Keratinocyte (primary cell): ENCODE measurements at regions not wholly inside any gene's neighbourhood (a gene's known extent, or its start where the extent isn't known, plus 50 kb on each side); places are given as distances from the start of the nearest gene placed in this dataset.

ENCODE experiments used
- DNase-seq: peaks from one replicate; pipeline ENCODE4 v3.0.0-alpha.2; 2011; ENCODE audit warnings: low read depth, missing footprints, low spot score
- FAIRE-seq: peaks from 2 replicates; lab custom pipeline; 2011; peaks lifted over from hg19 to GRCh38; lab: Jason Lieb, UNC
- H2AFZ ChIP-seq: 2 replicates; pipeline ENCODE4 v1.6.0; 2012; ENCODE audit warnings: low read length, control low read depth, inconsistent platforms; ENCODE audit not compliant: control insufficient read depth
- H3K27ac ChIP-seq: 2 replicates; pipeline ENCODE4 v1.5.1; 2011; ENCODE audit warnings: low read length; ENCODE audit not compliant: control insufficient read depth, insufficient read depth
- H3K27me3 ChIP-seq: 3 replicates; pipeline ENCODE4 v1.6.0; 2011; ENCODE audit warnings: low read length; ENCODE audit not compliant: control insufficient read depth, insufficient read depth; ENCODE audit errors: extremely low read depth
- H3K36me3 ChIP-seq, 2 experiments: 2 replicates in 1 of 2; 3 replicates in 1 of 2; pipeline ENCODE4 v1.5.1; 2011; ENCODE audit warnings: low read length in 2 of 2, mild to moderate bottlenecking in 1 of 2; ENCODE audit not compliant: control insufficient read depth in 2 of 2, insufficient read depth in 2 of 2; ENCODE audit errors: extremely low read depth in 1 of 2
- H3K4me1 ChIP-seq: 3 replicates; pipeline ENCODE4 v1.5.1; 2011; ENCODE audit warnings: low read length; ENCODE audit not compliant: control insufficient read depth, insufficient read depth; ENCODE audit errors: extremely low read depth
- H3K4me2 ChIP-seq: 3 replicates; pipeline ENCODE4 v1.6.0; 2011; ENCODE audit warnings: low read depth, low read length; ENCODE audit not compliant: control insufficient read depth, insufficient read depth; ENCODE audit errors: extremely low read depth
- H3K4me3 ChIP-seq, 3 experiments: fragments of 200-600 bp in 1 of 3; sonication (generic) in 1 of 3; 2 replicates in 2 of 3; 3 replicates in 1 of 3; pipeline ENCODE4 v1.5.1; 2011 to 2016; ENCODE audit warnings: low read length in 3 of 3, mild to moderate bottlenecking in 3 of 3, control low read depth in 2 of 3, inconsistent platforms in 1 of 3, low read depth in 1 of 3, mixed read lengths in 1 of 3, mixed run types in 1 of 3, moderate library complexity in 1 of 3; ENCODE audit not compliant: control insufficient read depth in 2 of 3, insufficient read depth in 2 of 3; ENCODE audit errors: extremely low read depth in 1 of 3
- H3K79me2 ChIP-seq: 2 replicates; pipeline ENCODE4 v1.6.0; 2012; ENCODE audit warnings: low read length; ENCODE audit not compliant: control insufficient read depth, insufficient read depth
- H3K9ac ChIP-seq: 3 replicates; pipeline ENCODE4 v1.6.0; 2011; ENCODE audit warnings: low read length; ENCODE audit not compliant: control insufficient read depth, insufficient read depth; ENCODE audit errors: extremely low read depth
- H3K9me1 ChIP-seq: 3 replicates; pipeline ENCODE4 v1.6.0; 2011; ENCODE audit warnings: low read length; ENCODE audit not compliant: control insufficient read depth, insufficient read depth; ENCODE audit errors: extremely low read depth
- H3K9me3 ChIP-seq: 2 replicates; pipeline ENCODE4 v1.5.1; 2012; ENCODE audit warnings: low read depth, low read length; ENCODE audit not compliant: control insufficient read depth
- H4K20me1 ChIP-seq: 3 replicates; pipeline ENCODE4 v1.6.0; 2011; ENCODE audit warnings: low read length; ENCODE audit not compliant: control insufficient read depth, insufficient read depth; ENCODE audit errors: extremely low read depth
- EZH2 ChIP-seq: IDR thresholded peaks from one replicate; pipeline ENCODE4 v1.6.1; 2012; ENCODE audit warnings: inconsistent platforms, mild to moderate bottlenecking, low read length, moderate library complexity
- dilution Hi-C: fragments of 300-500 bp; cut with MboI; formaldehyde crosslinking; loops from one replicate; pipeline ENCODE4 v1.7.0; 2020; ENCODE audit warnings: low sequenced_read_pairs; ENCODE audit not compliant: extremely low pct_ligation_motif_present
- TF ChIP-seq, protein P1 (sequence below), 3 experiments: IDR thresholded peaks in 1 of 3; conservative IDR thresholded peaks in 1 of 3; optimal IDR thresholded peaks in 1 of 3; 2 replicates in 2 of 3; 3 replicates in 1 of 3; pipeline versions ENCODE3 to v1.5.1; 2011; ENCODE audit warnings: low read length in 3 of 3, mild to moderate bottlenecking in 3 of 3, moderate library complexity in 2 of 3, control low read depth in 1 of 3, inconsistent platforms in 1 of 3; ENCODE audit not compliant: insufficient read depth in 2 of 3; ENCODE audit errors: extremely low read depth in 1 of 3

DNA sequence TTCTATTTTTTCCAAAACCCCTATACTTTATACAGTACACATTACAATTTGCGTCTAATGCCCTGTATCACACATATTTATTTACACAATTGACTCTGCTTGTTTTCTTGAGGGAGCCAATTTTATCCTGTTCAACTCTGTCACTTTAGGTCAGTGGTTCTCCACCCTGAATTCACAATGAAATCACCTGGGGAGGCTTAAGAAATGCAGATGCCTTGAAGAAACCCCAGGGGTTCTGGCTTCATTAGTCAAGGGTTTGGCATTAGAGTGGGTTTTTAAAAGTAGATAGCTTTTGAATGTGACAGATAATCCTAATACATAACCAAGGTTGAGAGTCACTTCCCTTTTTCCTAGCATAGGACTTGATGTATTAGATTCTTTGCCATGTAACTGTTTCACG, 398.6 kb upstream of the ERCC4 start:
- H3K9ac ChIP-seq = no peak overlapping the region
- H3K27me3 ChIP-seq = no peaks in the 10 kb centered on the region
- dilution Hi-C loops = no loop called here
- H3K4me2 ChIP-seq = no peak overlapping the region
- DNase-seq (no peak), FAIRE-seq (no peak)
- H4K20me1 ChIP-seq = no peaks in the 10 kb centered on the region
- no peak for TF ChIP-seq EZH2
- TF ChIP-seq, protein P1, sequence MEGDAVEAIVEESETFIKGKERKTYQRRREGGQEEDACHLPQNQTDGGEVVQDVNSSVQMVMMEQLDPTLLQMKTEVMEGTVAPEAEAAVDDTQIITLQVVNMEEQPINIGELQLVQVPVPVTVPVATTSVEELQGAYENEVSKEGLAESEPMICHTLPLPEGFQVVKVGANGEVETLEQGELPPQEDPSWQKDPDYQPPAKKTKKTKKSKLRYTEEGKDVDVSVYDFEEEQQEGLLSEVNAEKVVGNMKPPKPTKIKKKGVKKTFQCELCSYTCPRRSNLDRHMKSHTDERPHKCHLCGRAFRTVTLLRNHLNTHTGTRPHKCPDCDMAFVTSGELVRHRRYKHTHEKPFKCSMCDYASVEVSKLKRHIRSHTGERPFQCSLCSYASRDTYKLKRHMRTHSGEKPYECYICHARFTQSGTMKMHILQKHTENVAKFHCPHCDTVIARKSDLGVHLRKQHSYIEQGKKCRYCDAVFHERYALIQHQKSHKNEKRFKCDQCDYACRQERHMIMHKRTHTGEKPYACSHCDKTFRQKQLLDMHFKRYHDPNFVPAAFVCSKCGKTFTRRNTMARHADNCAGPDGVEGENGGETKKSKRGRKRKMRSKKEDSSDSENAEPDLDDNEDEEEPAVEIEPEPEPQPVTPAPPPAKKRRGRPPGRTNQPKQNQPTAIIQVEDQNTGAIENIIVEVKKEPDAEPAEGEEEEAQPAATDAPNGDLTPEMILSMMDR (optimal IDR thresholded peaks at IDR 0.05 in 1 of 3, IDR thresholded peaks at IDR 0.05 in 1 of 3, conservative IDR thresholded peaks at IDR 0.05 in 1 of 3; ENCODE audit: extremely low read depth in 1 of 3, insufficient read depth in 2 of 3, low read length in 3 of 3) = no peak
- no peak overlapping the region for H2AFZ ChIP-seq
- no peaks in the 10 kb centered on the region for H3K36me3 ChIP-seq
- no peak overlapping the region for H3K4me3 ChIP-seq
- no peaks in the 10 kb centered on the region for H3K9me1 ChIP-seq
- H3K27ac ChIP-seq = no peak overlapping the region
- no peaks in the 10 kb centered on the region for H3K79me2 ChIP-seq
- no peaks in the 10 kb centered on the region for H3K4me1 ChIP-seq
- no peaks in the 10 kb centered on the region for H3K9me3 ChIP-seq

DNA sequence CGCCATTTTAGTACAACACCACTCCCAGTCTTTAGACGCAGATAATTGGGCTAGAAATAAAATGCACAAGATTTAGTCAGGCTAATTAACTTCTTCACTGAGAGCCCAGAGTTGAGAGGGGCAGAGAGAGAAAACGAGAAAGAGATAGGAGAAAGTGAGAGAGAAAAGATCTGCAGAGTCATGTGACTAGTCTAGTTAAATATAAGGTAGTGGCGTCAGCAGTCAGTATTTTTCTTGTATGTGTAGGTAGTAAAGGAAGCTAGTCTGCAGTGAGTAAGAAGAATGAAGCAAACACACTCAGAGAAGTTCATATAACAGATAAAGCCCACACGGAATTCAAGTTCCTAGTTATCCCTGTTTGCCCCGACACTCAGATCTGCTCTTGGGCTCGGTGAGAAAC, 392.6 kb upstream of the ERCC4 start:
- H4K20me1 ChIP-seq = no peaks in the 10 kb centered on the region
- TF ChIP-seq, protein P1 (optimal IDR thresholded peaks at IDR 0.05 in 1 of 3, IDR thresholded peaks at IDR 0.05 in 1 of 3, conservative IDR thresholded peaks at IDR 0.05 in 1 of 3; ENCODE audit: extremely low read depth in 1 of 3, insufficient read depth in 2 of 3, low read length in 3 of 3) = no peak
- TF ChIP-seq EZH2 = no peak
- no peak overlapping the region for H3K4me3 ChIP-seq
- dilution Hi-C loops = no loop called here
- H3K27me3 ChIP-seq = no peaks in the 10 kb centered on the region
- no peaks in the 10 kb centered on the region for H3K9me1 ChIP-seq
- no peak overlapping the region for H3K4me2 ChIP-seq
- H3K27ac ChIP-seq = no peak overlapping the region
- peaks cover 2% of the 10 kb centered on the region for H3K9me3 ChIP-seq
- DNase-seq (no peak), FAIRE-seq (no peak)
- no peaks in the 10 kb centered on the region for H3K4me1 ChIP-seq
- H3K9ac ChIP-seq = no peak overlapping the region
- no peaks in the 10 kb centered on the region for H3K79me2 ChIP-seq
- no peak overlapping the region for H2AFZ ChIP-seq
- H3K36me3 ChIP-seq = no peaks in the 10 kb centered on the region
